IMR-90 (cell line): ENCODE measurements at regions not wholly inside any gene's neighbourhood (a gene's known extent, or its start where the extent isn't known, plus 50 kb on each side); places are given as distances from the start of the nearest gene placed in this dataset.

ENCODE experiments used
- ATAC-seq: fragments of 200-7000 bp; cut with Tn5 transposase; 2 replicates; pipeline ENCODE4 v1.9.1; 2020; ENCODE audit warnings: low read depth, mild to moderate bottlenecking, moderate library complexity
- BruUV-seq: library from RNA; stranded (reverse); fragments of 400-500 nt; replicated peaks from 2 replicates; lab custom pipeline; 2021; lab: Mats Ljungman, UMichigan
- CTCF ChIA-PET: fragments of 300-600 bp; formaldehyde crosslinking; extraction: SDS; loops from one replicate; lab custom pipeline; 2021; ENCODE audit warnings: antibody characterized with exemption; lab: Yijun Ruan, JAX
- POLR2A ChIA-PET: fragments of 300-600 bp; sonication (Branson Sonifier 250); formaldehyde crosslinking; loops from one replicate; lab custom pipeline; 2022; ENCODE audit warnings: antibody characterized with exemption; ENCODE audit not compliant: unreplicated experiment; lab: Charles Lee
- DNase-seq: peaks from one replicate; pipeline ENCODE4 v3.0.0; 2013
- H2AFZ ChIP-seq: replicated peaks from 2 replicates; pipeline ENCODE3; 2013; ENCODE audit warnings: low read length, mild to moderate bottlenecking; ENCODE audit not compliant: poor library complexity
- H2AK5ac ChIP-seq: 2 replicates; pipeline ENCODE4 v1.6.1; 2013; ENCODE audit warnings: low read depth, low read length, inconsistent platforms
- H2AK9ac ChIP-seq: replicated peaks from 2 replicates; pipeline ENCODE3; 2013; ENCODE audit warnings: mild to moderate bottlenecking, low read depth, low read length, moderate library complexity; ENCODE audit not compliant: poor library complexity
- H2BK120ac ChIP-seq: 2 replicates; pipeline ENCODE4 v1.6.1; 2013; ENCODE audit warnings: low read depth, low read length, inconsistent platforms
- H2BK15ac ChIP-seq: 3 replicates; pipeline ENCODE4 v1.6.1; 2013; ENCODE audit warnings: low read depth, low read length, inconsistent platforms
- H2BK20ac ChIP-seq: 2 replicates; pipeline ENCODE4 v1.6.1; 2013; ENCODE audit warnings: low read depth, mild to moderate bottlenecking, inconsistent platforms, low read length, moderate library complexity
- H2BK5ac ChIP-seq: 2 replicates; pipeline ENCODE4 v1.6.1; 2013; ENCODE audit warnings: mild to moderate bottlenecking, low read depth, low read length, inconsistent platforms; ENCODE audit not compliant: poor library complexity, severe bottlenecking
- H3K14ac ChIP-seq: replicated peaks from 2 replicates; pipeline ENCODE4 v1.6.1; 2013; ENCODE audit warnings: low read depth, low read length, inconsistent platforms
- H3K18ac ChIP-seq: 2 replicates; pipeline ENCODE4 v1.6.1; 2013; ENCODE audit warnings: low read depth, low read length, control low read depth
- H3K23ac ChIP-seq: 2 replicates; pipeline ENCODE4 v1.6.1; 2013; ENCODE audit warnings: low read depth, low read length, inconsistent platforms
- H3K27ac ChIP-seq: 2 replicates; pipeline ENCODE4 v1.5.1; 2013; ENCODE audit warnings: mild to moderate bottlenecking, control low read depth, low read length; ENCODE audit not compliant: insufficient read depth
- H3K27me3 ChIP-seq: 2 replicates; pipeline ENCODE4 v1.6.1; 2013; ENCODE audit warnings: low read length; ENCODE audit not compliant: control insufficient read depth, insufficient read depth
- H3K36me3 ChIP-seq: 2 replicates; pipeline ENCODE4 v1.6.1; 2013; ENCODE audit warnings: low read length, mixed read lengths; ENCODE audit not compliant: control insufficient read depth, insufficient read depth
- H3K4ac ChIP-seq: 2 replicates; pipeline ENCODE4 v1.6.1; 2013; ENCODE audit warnings: low read depth, low read length, inconsistent platforms
- H3K4me1 ChIP-seq: 2 replicates; pipeline ENCODE4 v1.6.1; 2013; ENCODE audit warnings: low read length, mixed read lengths; ENCODE audit not compliant: control insufficient read depth, insufficient read depth
- H3K4me2 ChIP-seq: 2 replicates; pipeline ENCODE4 v1.6.1; 2013; ENCODE audit warnings: low read depth, mild to moderate bottlenecking, control low read depth, low read length, moderate library complexity
- H3K4me3 ChIP-seq: 2 replicates; pipeline ENCODE4 v1.5.1; 2013; ENCODE audit warnings: low read depth, mild to moderate bottlenecking, control low read depth, low read length, moderate library complexity; ENCODE audit not compliant: insufficient read depth
- H3K56ac ChIP-seq: 2 replicates; pipeline ENCODE4 v1.6.1; 2013; ENCODE audit warnings: low read length, inconsistent platforms; ENCODE audit not compliant: insufficient read depth; ENCODE audit errors: extremely low read depth
- H3K79me1 ChIP-seq, 2 experiments: 2 replicates each; pipeline ENCODE4 v1.6.1; 2013; ENCODE audit warnings: low read length in 2 of 2, inconsistent platforms in 1 of 2, low read depth in 1 of 2
- H3K9ac ChIP-seq: 2 replicates; pipeline ENCODE4 v1.6.1; 2013; ENCODE audit warnings: low read depth, low read length, control low read depth
- H3K9me1 ChIP-seq: 2 replicates; pipeline ENCODE4 v1.6.1; 2013; ENCODE audit warnings: low read length, inconsistent platforms; ENCODE audit not compliant: insufficient read depth
- H3K9me3 ChIP-seq: 2 replicates; pipeline ENCODE4 v1.6.1; 2013; ENCODE audit warnings: low read length; ENCODE audit not compliant: control insufficient read depth, insufficient read depth
- H4K20me1 ChIP-seq: 2 replicates; pipeline ENCODE4 v1.6.1; 2013; ENCODE audit warnings: low read length, inconsistent platforms; ENCODE audit not compliant: insufficient read depth
- H4K5ac ChIP-seq: 2 replicates; pipeline ENCODE4 v1.6.1; 2013; ENCODE audit warnings: mild to moderate bottlenecking, low read depth, low read length, control low read depth
- H4K8ac ChIP-seq, 2 experiments: 2 replicates each; pipeline ENCODE4 v1.6.1; 2013; ENCODE audit warnings: low read depth in 2 of 2, low read length in 2 of 2, control low read depth in 1 of 2, inconsistent platforms in 1 of 2
- H4K91ac ChIP-seq: 2 replicates; pipeline ENCODE4 v1.6.1; 2013; ENCODE audit warnings: low read depth, low read length, inconsistent platforms; ENCODE audit not compliant: insufficient read depth
- BHLHE40 ChIP-seq: fragments of 150-350 bp; IDR thresholded peaks from 2 replicates; pipeline ENCODE4 v1.6.1; 2016; ENCODE audit warnings: mild to moderate bottlenecking, low read depth, low read length
- CEBPB ChIP-seq: IDR thresholded peaks from 2 replicates; pipeline ENCODE4 v1.6.1; 2012; ENCODE audit warnings: low read depth, low read length, improper control_type of control experiment
- MAFK ChIP-seq: IDR thresholded peaks from 2 replicates; pipeline ENCODE4 v1.6.1; 2012; ENCODE audit warnings: low read depth, low read length, improper control_type of control experiment
- NFE2L2 ChIP-seq: fragments of 150-350 bp; IDR thresholded peaks from 2 replicates; pipeline ENCODE4 v1.6.1; 2016; ENCODE audit warnings: low read depth, mild to moderate bottlenecking, low read length
- POLR2A ChIP-seq: IDR thresholded peaks from 2 replicates; pipeline ENCODE4 v1.6.1; 2012; ENCODE audit warnings: mild to moderate bottlenecking, low read depth, low read length
- USF2 ChIP-seq: fragments of 150-350 bp; IDR thresholded peaks from 2 replicates; pipeline ENCODE4 v1.6.1; 2017; ENCODE audit warnings: mild to moderate bottlenecking, antibody characterized with exemption, low read length, low read depth
- WGBS, 2 experiments: methylation state at CpG; one replicate each; pipeline versions ENCODE4 v1.1.5 to v1.1.7; 2013; ENCODE audit warnings: missing lambda C conversion rate in 2 of 2; ENCODE audit not compliant: insufficient read length in 1 of 2; ENCODE audit errors: extremely low coverage in 2 of 2; 5-methylcytosine and 5-hydroxymethylcytosine counted together
- dilution Hi-C: fragments of 300-500 bp; cut with HindIII; formaldehyde crosslinking; loops from one replicate; pipeline ENCODE4 v1.14.3; 2018; ENCODE audit warnings: low sequenced_read_pairs; ENCODE audit not compliant: unreplicated experiment
- in situ Hi-C: fragments of 300-500 bp; cut with MboI; formaldehyde crosslinking; loops from 3 replicates; pipeline ENCODE4 v1.14.3; 2019; ENCODE audit warnings: low sequenced_read_pairs, inconsistent platforms, mixed read lengths
- intact Hi-C: fragments of 100-400 bp; cut with micrococcal nuclease; formaldehyde crosslinking; loops from 2 replicates; pipeline ENCODE4 v1.10.0; 2022

- Histone ChIP-seq H3K4me1 (no peaks in the 10 kb centered on the region), H2AK5ac (no peak overlapping the region), H3K36me3 (no peaks in the 10 kb centered on the region), H3K4ac (no peak overlapping the region), H2BK5ac (no peak overlapping the region), H2BK20ac (no peak overlapping the region), H4K5ac (no peak overlapping the region), H3K27me3 (no peaks in the 10 kb centered on the region; the same call in 1 of the 2 replicates), H3K79me1 (no peaks in the 10 kb centered on the region), H3K9ac (no peak overlapping the region), H3K18ac (no peak overlapping the region), H3K27ac (no peak overlapping the region), H3K56ac (no peak overlapping the region), H2BK15ac (no peak overlapping the region), H3K23ac (no peak overlapping the region), H3K9me3 (no peaks in the 10 kb centered on the region), H2AFZ (no peak overlapping the region), H2BK120ac (no peak overlapping the region), H3K14ac (no peak overlapping the region), H3K4me2 (no peak overlapping the region), H4K8ac (no peak overlapping the region), H3K4me3 (no peak overlapping the region), H2AK9ac (no peak overlapping the region), H4K20me1 (no peaks in the 10 kb centered on the region), H3K9me1 (no peaks in the 10 kb centered on the region), H4K91ac (no peak overlapping the region)
- TF ChIP-seq CEBPB (0 out of 2 replicates have a peak, but pooled peaks have one; percentile 6), POLR2A (no peak), MAFK (peak; percentile 94), USF2 (peak; percentile 48; the same call in 1 of the 2 replicates), NFE2L2 (peak; percentile 83), BHLHE40 (no peak)
- intact Hi-C loops = no loop called here
- DNase-seq = peak; percentile 13
- in situ Hi-C loops = no loop called here
- no CpG with 5 or more reads among the region's 6 CpGs for WGBS, 2 experiments
- no peak for ATAC-seq
- POLR2A ChIA-PET = no interaction called here
- CTCF ChIA-PET = interaction anchor here (1.1 kb wide), 1 partner anchor 346 kb away, joined by 3 read pairs; no protein-coding TSS in a partner anchor
- dilution Hi-C loops = no loop called here
- no TSS peak for BruUV-seq
Observed at GRCh38 chr16:77657016-77657415, 65.3 kb upstream of the NUDT7 start.
